T follicular helper cell (primary cell): ENCODE measurements at regions not wholly inside any gene's neighbourhood (a gene's known extent, or its start where the extent isn't known, plus 50 kb on each side); places are given as distances from the start of the nearest gene placed in this dataset.
"Not testable (repeated sequence)": the region's sequence is repeated elsewhere in the genome, so short reads cannot be mapped to it uniquely, and the experiment has no call there.

ENCODE experiments used
- DNase-seq: peaks from one replicate; pipeline ENCODE4 v3.0.0-alpha.2; 2020; ENCODE audit warnings: low read depth

DNA sequence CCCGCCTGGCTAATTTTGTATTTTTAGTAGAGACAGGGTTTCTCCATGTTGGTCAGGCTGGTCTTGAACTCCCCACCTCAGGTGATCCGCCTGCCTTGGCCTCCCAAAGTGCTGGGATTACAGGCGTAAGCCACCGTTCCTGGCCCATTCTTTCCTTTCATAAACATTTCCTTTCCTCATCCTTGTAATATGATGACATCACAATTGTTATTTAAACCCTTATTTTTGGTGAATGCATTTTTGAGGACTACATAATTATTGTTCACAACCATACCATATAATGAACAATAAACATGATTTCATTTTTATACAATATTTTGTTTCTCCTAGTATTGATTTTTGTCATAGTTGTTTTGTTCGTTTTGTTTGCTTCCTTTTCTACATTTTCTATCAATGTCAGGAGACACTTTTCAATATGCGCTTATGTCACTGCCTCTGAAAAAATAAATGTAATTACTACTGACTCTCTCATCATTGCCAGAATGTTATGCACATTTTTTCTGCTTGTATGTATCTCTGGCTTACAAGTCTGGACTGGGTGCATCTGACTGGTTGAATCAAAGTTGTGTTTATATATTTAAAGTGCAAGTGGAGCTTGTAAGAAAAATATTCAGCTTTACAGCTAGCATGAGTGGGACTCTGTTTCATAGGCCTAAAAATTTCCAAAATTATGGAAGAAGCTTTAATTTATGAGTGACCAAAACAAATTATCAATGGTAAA lies 2286.3 kb upstream of the RAG2 start:
- DNase-seq, result no peak

DNA sequence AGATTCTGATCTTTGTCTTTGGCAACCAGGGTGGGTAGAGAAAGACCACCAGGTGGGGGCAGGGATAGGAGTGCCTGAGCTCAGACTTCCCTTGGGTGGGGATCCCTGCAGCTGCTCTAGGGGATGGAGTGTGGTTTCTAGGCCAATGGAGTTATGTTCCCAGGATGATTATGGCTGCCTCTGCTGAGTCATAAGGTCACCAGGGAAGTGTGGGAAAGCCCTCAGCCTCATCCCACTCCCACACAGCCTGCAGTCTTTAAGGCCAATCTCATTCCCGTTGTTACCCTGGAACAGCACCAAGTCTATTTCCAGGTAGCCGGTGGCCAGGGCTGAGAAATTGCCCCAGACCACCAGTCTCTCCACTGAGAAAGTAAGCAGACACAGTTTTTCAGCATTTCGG lies 2269.3 kb upstream of the RAG2 start:
- no peak for DNase-seq

DNA sequence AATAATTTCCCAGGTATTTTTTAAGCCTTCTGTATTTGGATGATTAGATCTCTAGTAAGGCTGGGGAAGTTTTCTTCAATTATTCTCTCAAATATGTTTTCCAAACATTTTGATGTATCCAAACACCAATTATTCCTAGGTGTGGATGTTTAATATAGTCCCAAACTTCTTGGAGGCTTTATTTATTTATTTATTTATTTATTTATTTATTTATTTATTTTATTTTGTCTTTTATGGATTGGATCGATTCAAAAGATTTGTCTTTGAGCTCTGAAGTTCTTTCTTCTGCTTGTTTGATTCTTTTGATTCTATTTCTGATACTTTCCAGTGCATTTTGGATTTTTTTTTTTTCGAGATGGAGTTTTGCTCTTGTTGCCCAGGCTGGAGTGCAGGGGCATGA lies 2267.9 kb upstream of the RAG2 start:
- no peak for DNase-seq

DNA sequence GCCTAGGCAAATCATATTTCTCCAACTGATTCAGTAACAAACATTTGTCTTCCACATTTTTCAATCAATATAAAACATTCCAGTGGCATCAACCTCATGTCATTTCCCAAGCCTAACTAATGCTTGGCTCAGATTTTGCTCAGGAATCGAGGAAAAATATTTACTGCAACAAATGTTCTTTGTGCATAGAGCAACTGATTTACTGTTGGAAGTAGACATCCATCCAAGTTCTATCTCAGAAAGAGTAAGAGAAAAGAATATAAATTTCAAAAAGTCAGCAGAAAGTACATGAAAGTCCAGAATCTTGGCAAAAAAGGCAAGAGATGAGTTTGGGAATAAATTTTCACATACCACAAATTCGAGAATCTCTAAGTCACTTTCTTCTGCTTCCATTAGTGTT lies 2245.0 kb upstream of the RAG2 start:
- no peak for DNase-seq

DNA sequence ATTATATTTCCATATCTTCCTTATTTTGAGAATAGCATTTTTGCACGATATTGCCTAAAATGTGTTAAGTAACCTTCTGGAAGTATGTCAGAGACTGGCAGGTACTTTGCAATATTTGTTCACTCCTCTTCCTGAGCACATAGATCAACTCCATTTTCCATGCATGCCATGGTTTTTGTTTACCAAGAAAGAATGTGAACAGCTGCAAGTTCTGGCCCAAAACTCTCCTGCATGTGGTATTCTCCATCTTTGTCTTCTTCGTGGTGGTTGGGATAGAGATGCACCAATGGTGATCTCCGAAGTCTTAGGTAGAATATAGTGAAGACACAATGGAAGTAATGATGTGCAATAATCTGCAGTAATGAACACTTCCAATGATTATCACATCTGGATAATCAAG lies 2241.0 kb upstream of the RAG2 start:
- no peak for DNase-seq

DNA sequence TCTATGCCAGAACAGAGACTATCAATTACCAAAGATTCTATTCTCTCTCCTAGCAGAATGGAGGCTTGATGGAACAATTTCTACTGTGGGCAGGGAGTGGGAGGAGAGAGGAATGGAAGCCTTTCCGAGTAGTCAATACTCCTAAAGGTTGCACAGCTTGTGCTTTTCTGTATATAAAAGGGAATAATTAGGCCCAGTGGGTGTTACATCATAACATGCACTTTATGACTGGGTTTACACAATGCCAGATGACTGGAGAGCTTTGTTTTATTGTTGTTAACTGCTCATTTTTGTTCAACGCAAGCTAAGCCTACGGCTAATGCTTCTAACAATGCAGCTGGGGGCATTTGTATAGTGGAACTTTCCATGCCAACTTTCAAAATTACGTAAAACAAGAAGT lies 2237.9 kb upstream of the RAG2 start:
- DNase-seq, result no peak

DNA sequence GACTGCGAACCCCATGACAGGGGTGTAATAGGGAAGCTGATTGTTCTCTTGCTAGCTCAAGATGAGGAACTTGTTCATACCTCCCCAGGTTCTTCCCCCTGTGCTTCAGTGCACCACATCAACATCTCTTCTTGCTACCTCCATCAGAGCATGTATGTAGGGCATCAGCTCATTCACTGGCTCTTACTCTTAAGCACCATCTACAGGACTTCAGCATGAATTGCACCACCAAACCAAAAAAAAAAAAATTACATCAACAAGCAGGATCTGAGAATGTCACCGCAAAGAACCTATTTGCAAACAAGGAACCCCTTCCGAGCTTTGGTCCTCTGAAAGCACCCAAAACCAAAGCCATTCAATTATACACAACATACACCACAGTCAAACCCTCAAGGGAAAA lies 2226.5 kb upstream of the RAG2 start:
- DNase-seq, result no peak

DNA sequence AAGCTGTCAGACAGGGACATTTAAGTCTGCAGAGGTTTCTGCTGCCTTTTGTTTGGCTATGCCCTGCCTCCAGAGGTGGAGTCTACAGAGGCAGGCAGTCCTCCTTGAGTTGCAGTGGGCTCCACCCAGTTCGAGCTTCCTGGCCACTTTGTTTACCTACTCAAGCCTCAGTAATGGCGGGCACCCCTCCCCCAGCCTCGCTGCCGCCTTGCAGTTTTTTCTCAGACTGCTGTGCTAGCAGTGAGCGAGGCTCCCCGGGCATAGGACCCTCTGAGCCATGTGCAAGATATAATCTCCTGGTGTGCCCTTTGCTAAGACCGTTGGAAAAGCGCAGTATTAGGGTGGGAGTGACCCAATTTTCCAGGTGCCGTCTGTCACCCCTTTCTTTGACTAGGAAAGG lies 2223.8 kb upstream of the RAG2 start:
- DNase-seq, result not testable (repeated sequence)

DNA sequence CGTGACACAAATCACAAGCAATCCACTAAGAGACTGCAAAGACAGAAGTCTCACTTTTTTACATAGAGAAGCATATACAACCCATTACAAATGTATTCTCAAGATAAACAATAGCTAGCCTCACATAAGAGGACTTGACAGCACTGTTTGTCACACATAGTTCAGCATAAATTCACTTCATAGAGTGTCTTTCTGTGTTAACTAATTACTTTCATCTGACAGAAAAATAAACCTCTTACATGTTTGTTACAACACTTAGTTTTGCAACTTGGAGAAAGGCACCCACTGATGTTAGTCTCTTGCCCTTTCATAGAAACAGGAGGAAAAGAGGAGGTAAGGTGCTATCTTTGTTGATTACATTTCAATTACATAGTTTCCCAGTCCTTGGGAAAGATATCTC lies 2221.9 kb upstream of the RAG2 start:
- DNase-seq, result no peak

DNA sequence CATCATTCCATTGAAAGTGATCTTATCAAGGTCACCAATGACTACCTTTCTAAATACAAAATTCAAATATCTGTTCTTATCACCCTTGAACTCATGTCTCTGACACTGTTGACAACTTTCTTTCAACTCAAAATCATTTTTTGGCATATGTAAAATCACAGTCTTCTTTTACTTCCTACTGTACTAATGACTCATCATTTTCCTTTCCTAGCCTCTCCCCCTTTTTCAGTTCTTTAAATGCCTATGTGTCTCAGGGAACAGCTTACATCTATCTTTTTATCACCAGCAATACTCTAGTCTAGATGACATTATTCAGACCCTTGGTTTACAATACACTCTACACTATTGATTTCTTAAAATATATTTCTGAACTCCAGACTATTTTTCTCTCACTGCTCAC lies 2220.7 kb upstream of the RAG2 start:
- DNase-seq, result no peak

DNA sequence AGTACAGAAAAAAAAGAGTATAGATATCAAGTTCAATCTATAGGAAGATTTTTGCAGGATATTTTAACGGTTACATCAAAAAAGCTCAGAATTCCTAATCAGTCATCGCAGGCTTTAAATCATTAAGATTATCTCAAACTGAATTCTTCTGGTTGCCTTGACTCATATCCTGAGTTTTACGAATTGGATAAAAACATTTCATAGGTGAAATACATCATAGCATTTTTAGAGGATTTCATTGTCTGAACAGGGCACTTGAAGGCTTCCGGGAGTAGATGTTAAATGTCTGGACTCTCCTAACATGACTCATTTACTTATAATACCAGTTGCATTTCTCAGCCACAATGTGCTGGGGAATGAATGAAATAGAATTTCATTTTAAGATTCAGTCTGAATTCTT lies 2216.6 kb upstream of the RAG2 start:
- no peak for DNase-seq

DNA sequence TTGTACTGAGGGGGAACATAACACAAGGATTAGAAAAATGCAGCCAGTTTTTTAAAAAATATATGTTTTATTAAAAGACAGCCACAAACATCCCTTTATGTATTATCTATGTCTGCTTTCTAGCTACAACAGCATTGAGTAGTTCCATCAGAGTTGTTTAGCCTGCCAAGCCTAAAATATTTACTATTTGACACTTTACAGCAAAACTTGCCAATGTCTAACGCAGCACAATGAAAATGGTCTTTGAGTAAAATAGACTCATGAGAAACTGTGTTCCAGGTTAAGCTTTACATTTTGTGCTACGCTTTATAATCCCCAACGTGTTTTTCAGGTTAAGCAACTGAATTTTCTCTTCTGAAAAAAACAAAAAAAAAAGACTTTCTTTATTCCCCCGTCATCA lies 2211.5 kb upstream of the RAG2 start:
- DNase-seq, result no peak

DNA sequence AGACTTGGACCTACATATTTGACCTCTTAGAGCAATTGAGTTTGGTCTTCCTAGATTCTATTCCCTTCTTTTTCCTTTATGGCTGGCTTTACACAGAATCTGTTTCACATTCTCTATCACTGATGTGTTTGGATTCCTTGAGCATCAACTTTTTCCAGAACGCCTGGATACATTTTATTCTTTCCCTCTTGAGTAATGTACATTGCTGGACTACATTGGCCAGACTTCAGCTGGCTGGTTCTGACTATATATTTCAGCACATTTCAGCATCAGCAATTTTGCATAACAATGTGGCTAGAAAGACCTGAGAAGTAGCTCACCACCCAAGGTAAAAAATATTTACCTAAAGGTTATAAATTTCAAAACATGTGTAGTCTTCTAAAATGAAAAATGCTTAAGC lies 2198.2 kb upstream of the RAG2 start:
- DNase-seq, result no peak

DNA sequence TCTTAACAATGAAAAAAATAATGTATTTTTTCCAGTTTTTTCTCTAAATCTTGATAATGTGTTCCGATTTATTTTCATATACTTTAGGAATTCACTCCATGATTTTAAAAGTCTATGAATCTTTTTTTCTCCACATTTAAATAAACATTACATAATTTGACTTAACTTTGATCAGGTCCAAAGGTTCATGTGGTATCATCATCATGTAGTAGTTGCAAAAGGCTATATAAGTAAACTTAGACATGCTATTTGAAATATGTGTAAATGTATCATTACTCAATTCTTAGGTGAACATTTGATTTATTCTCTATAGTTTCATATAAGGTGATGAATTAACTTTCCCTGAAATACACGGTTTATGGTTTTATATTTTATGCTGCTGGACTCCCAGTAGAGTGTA lies 2197.0 kb upstream of the RAG2 start:
- DNase-seq, result no peak

DNA sequence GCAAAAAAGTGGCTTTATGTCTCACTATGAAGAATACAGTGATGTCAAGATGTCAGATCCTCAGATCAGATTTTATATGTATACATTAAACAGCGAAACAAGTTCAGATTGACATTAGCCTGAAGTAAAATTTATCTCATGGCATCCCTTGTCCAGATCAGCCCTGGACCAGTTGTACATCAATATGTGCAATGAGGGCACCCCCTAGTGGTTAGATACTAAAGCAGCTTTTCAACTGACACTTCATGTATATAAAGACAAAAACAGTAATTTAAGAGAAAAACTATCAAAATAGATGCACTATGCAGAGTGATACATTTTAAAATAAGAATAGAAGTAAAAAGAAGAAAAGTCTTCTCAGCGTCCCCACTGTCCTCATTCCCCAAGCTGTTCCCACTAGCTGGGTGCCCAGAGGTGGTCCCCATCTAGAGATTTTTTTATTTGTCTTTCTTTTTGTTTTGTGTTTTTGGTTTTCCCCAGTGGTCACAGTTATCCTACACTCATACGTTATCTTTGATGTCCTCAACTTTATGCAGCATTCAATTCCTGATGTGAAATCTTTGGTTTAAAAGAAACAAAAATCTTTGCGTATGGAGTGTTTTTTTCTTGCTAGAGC lies 2193.4 kb upstream of the RAG2 start:
- no peak for DNase-seq

DNA sequence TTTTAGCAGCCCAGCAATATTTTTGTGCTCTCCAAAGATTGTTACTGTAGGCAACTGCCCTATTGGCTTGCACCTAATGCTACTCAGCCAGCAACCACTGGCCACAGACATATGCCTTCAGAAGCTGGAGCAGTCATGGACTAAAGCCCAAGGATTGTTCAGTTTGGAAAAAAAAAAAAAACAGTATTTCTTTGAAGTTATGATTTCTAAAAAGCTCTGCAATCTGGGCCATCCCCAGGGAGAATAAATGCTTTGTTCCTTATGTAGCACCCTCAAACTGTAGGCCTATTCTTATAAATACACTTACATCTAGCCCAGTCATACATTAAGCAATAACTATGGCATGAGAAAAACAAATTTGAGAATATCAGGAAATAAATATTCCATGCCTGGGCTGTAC lies 2190.5 kb upstream of the RAG2 start:
- DNase-seq, result no peak

DNA sequence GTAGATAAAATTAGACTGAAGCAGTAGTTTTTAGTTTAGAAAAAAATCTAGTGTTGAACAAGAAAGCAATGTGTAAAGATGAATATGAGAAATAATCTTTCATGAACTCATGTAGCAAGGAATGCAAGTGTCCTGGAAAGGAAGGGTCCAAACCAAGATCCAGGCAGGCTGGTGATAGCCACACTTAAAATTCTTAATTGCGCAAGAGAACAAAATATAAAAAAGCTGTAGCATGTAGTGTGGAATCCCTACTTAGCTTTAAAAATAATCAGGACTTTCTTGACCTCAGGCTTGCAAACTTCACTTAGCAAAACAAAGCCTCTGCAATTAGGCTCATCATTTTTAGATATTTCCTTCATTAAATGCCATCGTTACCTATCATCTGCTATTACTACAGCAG lies 2186.1 kb upstream of the RAG2 start:
- DNase-seq, result no peak

DNA sequence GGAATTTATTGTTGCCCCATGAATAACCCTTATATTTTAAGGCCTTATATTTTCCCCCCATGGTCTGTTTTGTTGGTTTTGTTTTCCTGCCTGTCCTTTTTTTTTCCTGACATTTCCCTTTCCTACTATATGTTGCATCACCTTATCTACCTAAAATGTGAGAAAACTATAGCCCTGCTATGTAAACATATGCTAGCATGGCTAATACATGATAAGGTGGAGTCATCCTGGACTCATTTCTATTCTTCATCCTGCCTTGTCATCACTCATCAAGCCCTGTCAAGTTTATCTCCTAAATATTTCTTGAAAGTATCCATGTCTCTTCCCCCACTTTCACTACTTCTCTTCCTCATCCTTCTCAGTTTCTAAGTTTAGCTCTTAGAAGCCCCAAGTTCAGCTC lies 2168.8 kb upstream of the RAG2 start:
- no peak for DNase-seq

DNA sequence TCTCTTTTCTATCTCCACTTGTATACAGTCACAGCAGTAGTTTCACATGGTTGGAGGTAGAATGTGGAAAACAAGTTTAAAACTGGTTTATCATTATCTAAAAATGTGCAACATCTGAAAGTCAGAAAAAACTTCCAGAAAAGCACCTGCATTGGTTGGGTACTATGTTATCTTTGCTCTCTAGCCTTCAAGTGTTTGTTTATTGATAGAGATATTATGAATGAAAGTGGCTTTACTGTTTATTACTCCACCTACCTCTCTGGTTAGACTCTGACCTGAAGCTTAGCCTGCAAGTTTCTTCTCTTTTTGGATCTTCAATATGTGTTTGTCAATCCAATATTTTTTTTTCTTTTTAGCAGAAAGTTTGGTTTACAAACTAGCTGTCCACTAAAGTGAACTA lies 2161.4 kb upstream of the RAG2 start:
- no peak for DNase-seq

DNA sequence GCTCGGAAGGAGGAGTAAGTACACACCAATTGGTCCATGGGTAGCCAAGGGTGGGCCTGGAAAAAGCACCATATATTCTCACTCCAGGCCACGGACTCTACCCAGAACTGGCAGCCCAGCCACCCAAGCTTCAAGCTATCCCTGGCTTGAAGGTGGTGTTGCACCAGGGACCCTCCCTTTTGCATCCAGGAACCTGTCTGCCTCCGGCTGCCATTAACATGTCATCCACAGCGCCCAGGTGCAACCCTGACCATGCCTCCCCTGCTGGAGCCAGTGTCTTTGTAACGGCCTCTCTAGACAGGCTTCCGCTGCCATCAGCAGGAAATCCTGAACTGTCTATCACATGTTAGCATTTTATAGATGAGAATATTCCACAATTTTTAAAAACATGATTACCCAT lies 2158.5 kb upstream of the RAG2 start:
- DNase-seq, result no peak

DNA sequence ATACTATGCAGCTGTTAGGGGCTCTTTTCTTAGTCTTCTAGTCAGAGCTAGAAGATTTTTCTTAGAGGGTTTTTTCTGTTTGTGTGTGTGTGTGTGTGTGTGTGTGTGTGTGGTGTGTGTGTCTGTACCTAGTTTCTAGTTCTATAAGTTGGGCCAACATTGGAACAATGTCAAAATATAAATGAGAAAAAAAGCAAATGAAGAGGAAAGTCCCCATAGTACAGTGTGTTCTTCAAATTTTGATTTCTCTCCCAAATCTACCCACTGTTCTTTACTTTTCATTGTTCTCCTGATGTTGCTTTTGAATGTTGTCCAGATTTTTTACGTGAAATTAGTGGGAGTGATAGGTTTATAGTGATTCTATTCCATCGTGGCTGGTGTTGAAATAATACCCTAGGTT lies 2153.4 kb upstream of the RAG2 start:
- no peak for DNase-seq

DNA sequence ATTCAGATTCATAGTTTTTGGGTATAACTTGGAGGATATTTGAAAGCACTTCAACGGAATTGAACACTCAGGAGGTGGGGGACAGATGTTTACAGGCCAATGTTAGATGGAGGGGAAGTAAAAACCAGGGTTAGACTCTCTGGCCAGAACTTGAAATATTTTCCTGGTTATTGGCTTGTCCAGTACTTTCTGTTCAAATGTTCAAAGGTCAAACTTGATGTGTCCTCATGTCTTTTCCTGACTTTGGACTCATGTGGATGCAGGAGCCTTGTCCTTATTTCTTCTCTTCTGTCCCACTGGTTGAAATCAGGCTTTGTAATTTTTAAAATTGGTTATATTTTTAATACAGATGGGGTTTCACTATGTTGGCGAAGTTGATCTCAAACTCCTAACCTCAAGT lies 2148.5 kb upstream of the RAG2 start:
- not testable (repeated sequence) for DNase-seq

DNA sequence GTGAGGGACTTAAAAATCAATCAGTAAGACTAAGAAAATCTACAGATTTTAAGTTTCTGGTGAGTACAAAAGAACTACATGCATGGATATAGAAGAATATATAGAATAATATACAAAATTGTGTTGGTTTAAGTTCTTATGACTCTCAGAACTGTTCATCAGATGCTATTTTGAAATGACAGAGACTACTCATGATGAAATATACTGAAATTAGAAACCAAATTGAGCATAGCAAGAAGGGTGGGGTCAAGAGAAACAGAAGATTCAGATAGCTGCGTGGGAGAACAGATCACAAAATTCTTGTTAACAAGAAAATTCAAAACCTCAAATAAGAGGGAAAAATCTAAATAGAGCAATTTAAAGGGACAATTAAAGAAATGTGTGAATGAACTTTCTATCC lies 2125.3 kb upstream of the RAG2 start:
- no peak for DNase-seq

DNA sequence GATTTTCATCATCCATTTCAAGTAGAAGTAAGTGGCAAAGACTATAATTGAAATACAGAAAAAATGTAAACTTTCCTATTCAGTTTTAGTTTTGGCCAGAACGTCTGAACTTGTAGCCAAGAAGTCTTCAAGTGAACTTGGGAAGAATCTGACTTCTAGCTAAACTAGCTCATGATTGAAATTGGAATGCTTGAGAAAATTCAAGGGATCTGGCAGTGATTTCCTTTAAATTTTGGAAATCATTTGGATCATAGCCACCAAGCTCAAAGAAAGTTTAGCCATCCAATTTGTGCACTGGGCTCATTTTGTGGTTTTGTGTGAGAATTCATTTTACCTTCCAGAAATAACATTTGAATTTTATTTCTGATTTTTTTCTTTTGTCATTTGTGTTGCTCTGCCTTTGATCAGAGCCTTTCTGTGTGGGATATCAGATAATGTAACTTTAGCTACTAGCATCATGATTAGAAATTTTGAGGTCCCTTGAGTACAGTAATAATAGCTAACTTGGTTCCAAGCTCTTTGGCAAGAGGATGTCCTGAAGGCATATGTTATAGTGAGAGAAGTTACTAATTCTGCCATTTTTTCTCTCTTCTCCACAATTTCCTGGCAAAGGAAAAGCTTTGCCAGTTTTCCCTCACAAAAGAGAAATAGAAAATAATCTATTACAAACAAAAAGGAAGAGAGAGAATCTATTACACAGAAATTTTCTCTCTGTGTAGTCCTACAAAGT lies 2123.7 kb upstream of the RAG2 start:
- DNase-seq, result no peak
